ENCODE measurements at regions not wholly inside any gene's neighbourhood (a gene's known extent, or its start where the extent isn't known, plus 50 kb on each side); places are given as distances from the start of the nearest gene placed in this dataset.

DNA sequence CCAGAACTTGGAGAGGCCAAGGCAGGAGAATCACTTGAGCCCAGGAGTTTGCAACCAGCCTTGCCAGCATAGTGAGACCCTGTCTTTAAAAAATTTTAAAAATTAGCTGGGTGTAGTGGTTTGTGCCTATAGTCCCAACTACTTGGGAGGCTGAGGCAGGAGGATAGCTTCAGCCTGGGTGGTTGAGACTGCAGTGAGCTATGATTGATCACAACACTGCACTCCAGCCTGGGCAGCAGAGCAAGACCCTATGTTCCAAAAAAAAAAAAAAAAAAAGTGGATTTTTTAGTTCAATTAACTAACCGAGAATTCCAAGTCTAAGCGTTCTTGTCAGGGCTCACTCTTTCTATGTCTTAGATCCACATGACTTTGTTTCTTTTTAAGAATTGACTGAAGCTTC is 130.3 kb upstream of the NRIP1 start:
- TF ChIP-seq, protein P1, sequence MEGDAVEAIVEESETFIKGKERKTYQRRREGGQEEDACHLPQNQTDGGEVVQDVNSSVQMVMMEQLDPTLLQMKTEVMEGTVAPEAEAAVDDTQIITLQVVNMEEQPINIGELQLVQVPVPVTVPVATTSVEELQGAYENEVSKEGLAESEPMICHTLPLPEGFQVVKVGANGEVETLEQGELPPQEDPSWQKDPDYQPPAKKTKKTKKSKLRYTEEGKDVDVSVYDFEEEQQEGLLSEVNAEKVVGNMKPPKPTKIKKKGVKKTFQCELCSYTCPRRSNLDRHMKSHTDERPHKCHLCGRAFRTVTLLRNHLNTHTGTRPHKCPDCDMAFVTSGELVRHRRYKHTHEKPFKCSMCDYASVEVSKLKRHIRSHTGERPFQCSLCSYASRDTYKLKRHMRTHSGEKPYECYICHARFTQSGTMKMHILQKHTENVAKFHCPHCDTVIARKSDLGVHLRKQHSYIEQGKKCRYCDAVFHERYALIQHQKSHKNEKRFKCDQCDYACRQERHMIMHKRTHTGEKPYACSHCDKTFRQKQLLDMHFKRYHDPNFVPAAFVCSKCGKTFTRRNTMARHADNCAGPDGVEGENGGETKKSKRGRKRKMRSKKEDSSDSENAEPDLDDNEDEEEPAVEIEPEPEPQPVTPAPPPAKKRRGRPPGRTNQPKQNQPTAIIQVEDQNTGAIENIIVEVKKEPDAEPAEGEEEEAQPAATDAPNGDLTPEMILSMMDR (IDR thresholded peaks at IDR 0.05; ENCODE audit: control insufficient read depth, extremely low read depth, insufficient read depth) = no peak
- DNase-seq (ENCODE audit: low read depth) = no peak
- H3K4me3 ChIP-seq (ENCODE audit: low read depth, low read length) = no peak overlapping the region

DNA sequence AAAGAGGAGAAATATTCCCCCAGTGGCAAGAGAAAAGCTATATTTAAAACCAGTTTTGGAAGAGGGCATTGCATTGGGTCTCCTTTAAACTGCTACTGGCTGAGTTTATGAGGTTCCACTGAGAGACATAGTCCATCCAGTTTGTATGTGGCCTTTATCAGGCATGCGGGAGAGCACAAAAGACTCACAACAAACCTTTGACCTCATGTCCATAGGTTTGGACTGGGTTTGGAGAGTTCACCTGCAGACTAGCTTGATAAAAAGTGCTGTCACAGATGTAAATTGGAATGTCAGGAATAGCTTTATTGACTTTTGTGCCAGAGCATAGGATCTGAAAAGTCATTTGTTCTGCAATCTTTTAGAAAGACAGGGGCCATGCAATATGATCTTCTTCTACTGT is 131.0 kb upstream of the NRIP1 start:
- TF ChIP-seq, protein P1 (IDR thresholded peaks at IDR 0.05; ENCODE audit: control insufficient read depth, extremely low read depth, insufficient read depth) = no peak
- no peak overlapping the region for H3K4me3 ChIP-seq (ENCODE audit: low read depth, low read length)
- DNase-seq (ENCODE audit: low read depth) = no peak

- no peak for DNase-seq (ENCODE audit: low read depth)
- TF ChIP-seq, protein P1 (IDR thresholded peaks at IDR 0.05; ENCODE audit: control insufficient read depth, extremely low read depth, insufficient read depth) = no peak
- no peak overlapping the region for H3K4me3 ChIP-seq (ENCODE audit: low read depth, low read length)
Measured at GRCh38 chr21:15197696-15198095, 132.9 kb upstream of the NRIP1 start.

DNA sequence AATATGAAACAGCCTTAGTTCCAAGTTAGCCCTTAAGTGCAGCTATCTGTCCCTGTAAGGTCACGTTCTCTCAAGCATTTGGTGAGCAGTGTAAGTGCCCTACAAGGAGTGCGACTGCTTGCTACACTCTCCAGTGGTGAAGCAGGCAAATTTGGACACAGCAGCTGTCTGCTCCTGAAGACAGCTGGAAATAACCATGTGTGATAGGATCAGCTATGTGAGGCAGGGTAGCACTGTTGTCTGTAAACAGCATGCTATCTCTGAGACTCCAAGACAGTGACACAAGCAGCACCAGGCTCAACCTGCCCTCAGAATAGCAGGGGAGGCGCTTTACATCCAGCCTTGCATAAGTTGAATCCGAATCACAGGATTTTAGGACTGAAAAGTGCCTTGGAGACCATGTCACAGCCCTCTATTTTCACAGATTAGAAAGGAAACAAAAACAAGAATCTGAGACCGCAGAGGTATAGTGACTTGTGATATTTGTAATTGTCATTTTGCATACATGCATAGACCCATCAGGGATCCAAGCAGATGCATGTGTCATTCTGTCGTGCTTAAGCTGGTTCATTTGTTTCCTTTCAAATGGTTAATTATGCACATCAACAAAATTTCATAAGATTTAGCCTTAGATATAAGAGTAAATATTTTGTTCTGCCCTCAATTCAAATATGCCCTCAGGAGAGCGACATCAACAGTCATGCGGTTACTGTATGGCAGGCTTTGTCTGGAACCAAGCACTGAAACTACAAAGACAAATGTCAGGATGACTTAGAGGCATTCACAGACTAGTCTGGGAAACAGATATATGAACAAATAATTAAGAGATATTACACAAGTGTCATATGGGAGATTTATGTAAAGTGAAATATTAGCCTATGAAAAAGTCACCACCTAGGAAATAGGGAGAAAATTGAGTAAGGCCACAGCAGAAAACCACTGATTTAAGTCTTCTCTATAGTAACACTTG is 134.9 kb upstream of the NRIP1 start:
- DNase-seq (ENCODE audit: low read depth) = no peak
- TF ChIP-seq, protein P1 (IDR thresholded peaks at IDR 0.05; ENCODE audit: control insufficient read depth, extremely low read depth, insufficient read depth) = no peak
- H3K4me3 ChIP-seq (ENCODE audit: low read depth, low read length) = no peak overlapping the region

GRCh38 chr21:15203740-15204139 is 138.9 kb upstream of the NRIP1 start:
- TF ChIP-seq, protein P1 (IDR thresholded peaks at IDR 0.05; ENCODE audit: control insufficient read depth, extremely low read depth, insufficient read depth) = no peak
- no peak overlapping the region for H3K4me3 ChIP-seq (ENCODE audit: low read depth, low read length)

GRCh38 chr21:15204140-15204969 is 139.6 kb upstream of the NRIP1 start:
- no peak for DNase-seq (ENCODE audit: low read depth)
- H3K4me3 ChIP-seq (ENCODE audit: low read depth, low read length) = no peak overlapping the region
- TF ChIP-seq, protein P1 (IDR thresholded peaks at IDR 0.05; ENCODE audit: control insufficient read depth, extremely low read depth, insufficient read depth) = no peak

More at GRCh38 chr21:15203740-15204139, 138.9 kb upstream of the NRIP1 start:
- no peak for DNase-seq (ENCODE audit: low read depth)
